ENCODE measurements at regions not wholly inside any gene's neighbourhood (a gene's known extent, or its start where the extent isn't known, plus 50 kb on each side); places are given as distances from the start of the nearest gene placed in this dataset.

- Histone ChIP-seq H3K27me3 (ENCODE audit: control insufficient read depth, extremely low read depth, insufficient read depth, low read length) (no peaks in the 10 kb centered on the region), H3K4me2 (ENCODE audit: control insufficient read depth, extremely low read depth, insufficient read depth, low read depth, low read length) (no peak overlapping the region), H3K9me1 (ENCODE audit: control insufficient read depth, extremely low read depth, insufficient read depth, low read length) (no peaks in the 10 kb centered on the region), H3K79me2 (ENCODE audit: control insufficient read depth, insufficient read depth, low read length) (no peaks in the 10 kb centered on the region), H3K4me3 (ENCODE audit: control insufficient read depth in 2 of 3, extremely low read depth in 1 of 3, insufficient read depth in 2 of 3, low read depth in 1 of 3, low read length in 3 of 3) (no peak overlapping the region), H4K20me1 (ENCODE audit: control insufficient read depth, extremely low read depth, insufficient read depth, low read length) (no peaks in the 10 kb centered on the region), H2AFZ (ENCODE audit: control insufficient read depth, low read length) (no peak overlapping the region), H3K36me3 (ENCODE audit: control insufficient read depth in 2 of 2, extremely low read depth in 1 of 2, insufficient read depth in 2 of 2, low read length in 2 of 2) (no peaks in the 10 kb centered on the region), H3K9me3 (ENCODE audit: control insufficient read depth, low read depth, low read length) (no peaks in the 10 kb centered on the region), H3K9ac (ENCODE audit: control insufficient read depth, extremely low read depth, insufficient read depth, low read length) (no peak overlapping the region), H3K4me1 (ENCODE audit: control insufficient read depth, extremely low read depth, insufficient read depth, low read length) (no peaks in the 10 kb centered on the region), H3K27ac (ENCODE audit: control insufficient read depth, insufficient read depth, low read length) (no peak overlapping the region)
- DNase-seq (ENCODE audit: low read depth, low spot score) = no peak
- dilution Hi-C loops (cut with MboI; ENCODE audit: extremely low pct_ligation_motif_present, low sequenced_read_pairs) = no loop called here
- FAIRE-seq = no peak
- TF ChIP-seq EZH2 (IDR thresholded peaks at IDR 0.05; ENCODE audit: low read length) = no peak
- TF ChIP-seq CTCF (optimal IDR thresholded peaks at IDR 0.05 in 1 of 3, IDR thresholded peaks at IDR 0.05 in 1 of 3, conservative IDR thresholded peaks at IDR 0.05 in 1 of 3; ENCODE audit: extremely low read depth in 1 of 3, insufficient read depth in 2 of 3, low read length in 3 of 3) = no peak
Observed at GRCh38 chrX:99398545-99398944, 1011.5 kb downstream of the PCDH19 start.

- H3K4me3 ChIP-seq (ENCODE audit: control insufficient read depth in 2 of 3, extremely low read depth in 1 of 3, insufficient read depth in 2 of 3, low read depth in 1 of 3, low read length in 3 of 3) = no peak overlapping the region
- DNase-seq (ENCODE audit: low read depth, low spot score) (no peak), FAIRE-seq (no peak)
- H3K9me1 ChIP-seq (ENCODE audit: control insufficient read depth, extremely low read depth, insufficient read depth, low read length) = no peaks in the 10 kb centered on the region
- no peaks in the 10 kb centered on the region for H3K9me3 ChIP-seq (ENCODE audit: control insufficient read depth, low read depth, low read length)
- H3K9ac ChIP-seq (ENCODE audit: control insufficient read depth, extremely low read depth, insufficient read depth, low read length) = no peak overlapping the region
- H3K79me2 ChIP-seq (ENCODE audit: control insufficient read depth, insufficient read depth, low read length) = no peaks in the 10 kb centered on the region
- no peak for TF ChIP-seq CTCF (optimal IDR thresholded peaks at IDR 0.05 in 1 of 3, IDR thresholded peaks at IDR 0.05 in 1 of 3, conservative IDR thresholded peaks at IDR 0.05 in 1 of 3; ENCODE audit: extremely low read depth in 1 of 3, insufficient read depth in 2 of 3, low read length in 3 of 3)
- no peak for TF ChIP-seq EZH2 (IDR thresholded peaks at IDR 0.05; ENCODE audit: low read length)
- H3K27me3 ChIP-seq (ENCODE audit: control insufficient read depth, extremely low read depth, insufficient read depth, low read length) = no peaks in the 10 kb centered on the region
- no peaks in the 10 kb centered on the region for H4K20me1 ChIP-seq (ENCODE audit: control insufficient read depth, extremely low read depth, insufficient read depth, low read length)
- H3K4me1 ChIP-seq (ENCODE audit: control insufficient read depth, extremely low read depth, insufficient read depth, low read length) = no peaks in the 10 kb centered on the region
- dilution Hi-C loops (cut with MboI; ENCODE audit: extremely low pct_ligation_motif_present, low sequenced_read_pairs) = no loop called here
- no peak overlapping the region for H3K4me2 ChIP-seq (ENCODE audit: control insufficient read depth, extremely low read depth, insufficient read depth, low read depth, low read length)
- no peak overlapping the region for H2AFZ ChIP-seq (ENCODE audit: control insufficient read depth, low read length)
- no peaks in the 10 kb centered on the region for H3K36me3 ChIP-seq (ENCODE audit: control insufficient read depth in 2 of 2, extremely low read depth in 1 of 2, insufficient read depth in 2 of 2, low read length in 2 of 2)
- no peak overlapping the region for H3K27ac ChIP-seq (ENCODE audit: control insufficient read depth, insufficient read depth, low read length)
Observed at GRCh38 chrX:99397879-99398278, 1012.2 kb downstream of the PCDH19 start.

Data from keratinocyte (primary cell).